HEK293 (cell line): ENCODE measurements at regions not wholly inside any gene's neighbourhood (a gene's known extent, or its start where the extent isn't known, plus 50 kb on each side); places are given as distances from the start of the nearest gene placed in this dataset.

Experiments used
- MZF1 ChIP-seq: fragments of 450-650 bp; formaldehyde crosslinking; IDR thresholded peaks from 2 replicates; pipeline ENCODE4 v1.5.1; 2017; ENCODE audit warnings: missing biosample characterization, missing genetic modification characterization, borderline replicate concordance
- TRIM28 ChIP-seq: IDR thresholded peaks from 2 replicates; pipeline ENCODE4 v1.6.1; 2011; ENCODE audit warnings: low read length, control low read depth, borderline replicate concordance
- ZNF121 ChIP-seq: fragments of 450-650 bp; formaldehyde crosslinking; IDR thresholded peaks from 2 replicates; pipeline ENCODE4 v1.5.1; 2016; ENCODE audit warnings: missing biosample characterization, missing genetic modification characterization
- ZNF785 ChIP-seq: fragments of 450-650 bp; formaldehyde crosslinking; IDR thresholded peaks from 2 replicates; pipeline ENCODE4 v1.5.1; 2016; ENCODE audit warnings: missing biosample characterization, missing genetic modification characterization
- TF ChIP-seq, protein P1 (sequence below): fragments of 450-650 bp; formaldehyde crosslinking; IDR thresholded peaks from 2 replicates; pipeline ENCODE4 v1.5.1; 2016; ENCODE audit warnings: missing biosample characterization, missing genetic modification characterization

DNA sequence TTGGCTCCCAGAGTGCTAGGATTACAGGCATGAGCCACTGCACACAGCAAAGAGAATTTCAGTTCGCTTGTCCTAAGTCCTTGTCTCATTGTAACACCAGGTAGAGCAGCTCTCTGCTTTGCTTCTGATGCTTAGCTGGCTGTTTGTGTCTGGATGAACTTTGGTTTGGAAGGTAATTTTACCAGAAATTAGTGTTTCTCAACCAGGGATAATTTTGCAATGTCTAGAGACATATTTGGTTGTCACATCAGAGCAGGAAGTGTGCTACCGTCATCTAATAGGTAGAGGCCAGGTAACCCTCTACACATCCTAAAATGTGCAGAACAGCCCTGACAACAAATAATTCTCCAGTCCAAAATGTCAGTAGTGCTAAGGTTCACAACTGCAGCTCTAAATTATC, 108.8 kb downstream of the SNX18 start:
- TF ChIP-seq ZNF785 (no peak), MZF1 (no peak), ZNF121 (tag by site-specific recombination) (no peak), TRIM28 (no peak)
- TF ChIP-seq, protein P1, sequence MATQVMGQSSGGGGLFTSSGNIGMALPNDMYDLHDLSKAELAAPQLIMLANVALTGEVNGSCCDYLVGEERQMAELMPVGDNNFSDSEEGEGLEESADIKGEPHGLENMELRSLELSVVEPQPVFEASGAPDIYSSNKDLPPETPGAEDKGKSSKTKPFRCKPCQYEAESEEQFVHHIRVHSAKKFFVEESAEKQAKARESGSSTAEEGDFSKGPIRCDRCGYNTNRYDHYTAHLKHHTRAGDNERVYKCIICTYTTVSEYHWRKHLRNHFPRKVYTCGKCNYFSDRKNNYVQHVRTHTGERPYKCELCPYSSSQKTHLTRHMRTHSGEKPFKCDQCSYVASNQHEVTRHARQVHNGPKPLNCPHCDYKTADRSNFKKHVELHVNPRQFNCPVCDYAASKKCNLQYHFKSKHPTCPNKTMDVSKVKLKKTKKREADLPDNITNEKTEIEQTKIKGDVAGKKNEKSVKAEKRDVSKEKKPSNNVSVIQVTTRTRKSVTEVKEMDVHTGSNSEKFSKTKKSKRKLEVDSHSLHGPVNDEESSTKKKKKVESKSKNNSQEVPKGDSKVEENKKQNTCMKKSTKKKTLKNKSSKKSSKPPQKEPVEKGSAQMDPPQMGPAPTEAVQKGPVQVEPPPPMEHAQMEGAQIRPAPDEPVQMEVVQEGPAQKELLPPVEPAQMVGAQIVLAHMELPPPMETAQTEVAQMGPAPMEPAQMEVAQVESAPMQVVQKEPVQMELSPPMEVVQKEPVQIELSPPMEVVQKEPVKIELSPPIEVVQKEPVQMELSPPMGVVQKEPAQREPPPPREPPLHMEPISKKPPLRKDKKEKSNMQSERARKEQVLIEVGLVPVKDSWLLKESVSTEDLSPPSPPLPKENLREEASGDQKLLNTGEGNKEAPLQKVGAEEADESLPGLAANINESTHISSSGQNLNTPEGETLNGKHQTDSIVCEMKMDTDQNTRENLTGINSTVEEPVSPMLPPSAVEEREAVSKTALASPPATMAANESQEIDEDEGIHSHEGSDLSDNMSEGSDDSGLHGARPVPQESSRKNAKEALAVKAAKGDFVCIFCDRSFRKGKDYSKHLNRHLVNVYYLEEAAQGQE (tag by site-specific recombination), result no peak
